HG02970 (cell line): ENCODE measurements at regions not wholly inside any gene's neighbourhood (a gene's known extent, or its start where the extent isn't known, plus 50 kb on each side); places are given as distances from the start of the nearest gene placed in this dataset.

Source experiments
- ATAC-seq: cut with Tn5 transposase; IDR thresholded peaks from one replicate; pipeline ENCODE4 v1.9.1; 2021; ENCODE audit warnings: mild to moderate bottlenecking, moderate library complexity, moderate number of reproducible peaks; ENCODE audit not compliant: unreplicated experiment, low FRiP score

DNA sequence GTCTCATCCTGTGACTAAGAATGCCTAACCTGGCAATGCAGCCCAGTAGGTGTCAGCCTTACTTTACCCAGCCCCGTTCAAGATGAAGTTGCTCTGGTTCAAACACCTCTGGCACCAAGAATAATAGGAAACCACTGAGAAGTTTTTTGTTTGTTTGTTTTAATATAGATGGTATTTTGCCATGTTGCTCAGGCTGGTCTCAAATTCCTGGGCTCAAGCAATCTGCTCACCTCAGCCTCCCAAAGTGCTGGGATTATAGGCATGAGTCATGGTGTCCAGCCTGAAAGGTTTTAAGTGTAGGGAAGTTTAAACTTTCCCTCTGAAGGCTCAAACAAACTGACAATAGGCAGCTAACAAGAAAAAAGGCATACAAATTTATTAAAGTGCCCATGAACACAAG, 51.2 kb upstream of the ABCC4 start:
- ATAC-seq, result no peak

GRCh38 chr13:95354156-95354555, 52.9 kb upstream of the ABCC4 start:
- ATAC-seq, result no peak

DNA sequence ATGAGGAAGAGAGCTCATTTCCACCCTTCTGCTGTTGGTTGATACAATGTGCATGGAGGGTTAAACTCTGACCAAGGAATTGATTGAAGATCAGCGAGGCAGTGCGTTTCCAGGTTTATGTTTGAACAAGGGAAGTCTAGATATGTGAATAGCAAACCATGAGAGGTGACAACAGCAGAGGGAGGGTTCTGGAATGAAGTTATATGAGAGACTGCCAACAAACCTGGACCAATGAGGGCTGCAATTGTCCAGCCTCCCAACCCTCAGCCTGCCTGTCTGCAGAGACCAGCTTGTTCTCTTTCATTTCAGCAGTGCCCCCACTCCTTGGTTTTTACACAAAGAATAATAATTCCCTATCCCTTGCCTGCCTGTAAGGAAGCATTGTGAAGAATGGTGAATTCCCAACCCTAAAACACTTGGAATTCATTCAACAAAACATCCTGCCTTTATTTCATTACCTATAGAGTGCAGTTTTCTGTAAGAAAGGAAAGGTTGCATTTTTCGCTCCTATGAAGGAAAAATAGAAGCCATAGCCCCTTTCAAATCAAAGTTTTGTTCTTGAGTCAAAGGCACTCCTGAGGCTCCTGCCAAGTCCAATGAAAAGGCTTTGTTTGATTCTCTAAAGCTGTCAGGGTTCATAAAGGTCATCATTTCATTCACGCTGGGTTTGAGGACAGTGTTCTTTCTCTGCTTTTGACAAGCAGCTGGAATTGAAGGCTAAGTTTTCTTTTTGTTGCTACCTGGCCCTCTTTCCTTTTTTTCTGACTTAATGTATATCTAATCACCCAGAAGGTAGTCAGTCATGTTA, 53.6 kb upstream of the ABCC4 start:
- no peak for ATAC-seq

- no peak for ATAC-seq
Measured at GRCh38 chr13:95355494-95355893, 54.2 kb upstream of the ABCC4 start.

GRCh38 chr13:95356916-95357315, 55.7 kb upstream of the ABCC4 start:
- ATAC-seq, result no peak

DNA sequence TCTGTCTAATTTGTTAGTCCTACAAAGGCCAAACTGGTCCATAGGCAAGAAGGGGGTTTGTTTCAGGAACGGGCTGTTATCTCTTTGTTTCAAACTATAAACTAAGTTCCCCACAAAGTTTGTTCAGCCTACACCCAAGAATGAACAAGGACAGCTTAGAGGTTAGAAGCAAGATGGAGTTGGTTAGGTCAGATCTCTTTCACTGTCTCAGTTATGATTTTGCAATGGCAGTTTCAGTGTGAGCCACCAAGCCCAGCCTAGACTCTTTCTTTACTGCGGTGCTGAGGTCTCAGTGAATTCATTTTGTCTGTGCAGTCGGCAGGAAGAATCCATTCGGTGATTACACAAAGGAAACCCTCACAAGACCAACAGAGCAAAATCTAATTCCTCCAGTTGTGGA, 56.6 kb upstream of the ABCC4 start:
- no peak for ATAC-seq

- no peak for ATAC-seq
Measured at GRCh38 chr13:95360052-95360451, 58.8 kb upstream of the ABCC4 start.

DNA sequence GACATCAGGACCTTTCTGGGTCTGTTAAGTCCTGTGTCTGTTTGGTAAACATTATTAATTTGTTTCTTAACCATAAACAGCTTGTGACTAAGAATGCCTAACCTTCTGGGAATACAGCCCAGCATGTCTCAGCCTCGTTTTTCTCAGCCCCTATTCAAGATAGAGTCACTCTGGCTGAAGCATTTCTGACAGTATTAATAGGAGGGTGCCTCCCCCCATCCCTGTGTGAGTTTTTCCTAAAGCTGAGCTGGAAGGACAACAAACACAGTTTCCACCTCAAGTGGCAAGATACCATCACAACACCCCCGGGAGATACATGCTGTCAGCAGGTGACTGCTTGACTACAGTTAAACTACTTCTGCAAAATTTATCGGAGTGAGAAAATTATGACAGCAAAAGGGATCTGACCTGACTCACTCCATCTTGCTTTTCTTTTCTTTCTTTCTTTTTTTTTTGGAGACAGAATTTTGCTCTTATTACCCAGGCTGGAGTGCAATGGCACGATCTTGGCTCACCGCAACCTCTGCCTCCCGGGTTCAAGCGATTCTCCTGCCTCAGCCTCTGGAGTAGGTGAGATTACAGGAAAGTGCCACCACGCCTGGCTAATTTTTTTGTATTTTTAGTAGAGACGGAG, 59.3 kb upstream of the ABCC4 start:
- no peak for ATAC-seq

- no peak for ATAC-seq
Measured at GRCh38 chr13:95361686-95362085, 60.4 kb upstream of the ABCC4 start.

- no peak for ATAC-seq
Measured at GRCh38 chr13:95362666-95363065, 61.4 kb upstream of the ABCC4 start.

DNA sequence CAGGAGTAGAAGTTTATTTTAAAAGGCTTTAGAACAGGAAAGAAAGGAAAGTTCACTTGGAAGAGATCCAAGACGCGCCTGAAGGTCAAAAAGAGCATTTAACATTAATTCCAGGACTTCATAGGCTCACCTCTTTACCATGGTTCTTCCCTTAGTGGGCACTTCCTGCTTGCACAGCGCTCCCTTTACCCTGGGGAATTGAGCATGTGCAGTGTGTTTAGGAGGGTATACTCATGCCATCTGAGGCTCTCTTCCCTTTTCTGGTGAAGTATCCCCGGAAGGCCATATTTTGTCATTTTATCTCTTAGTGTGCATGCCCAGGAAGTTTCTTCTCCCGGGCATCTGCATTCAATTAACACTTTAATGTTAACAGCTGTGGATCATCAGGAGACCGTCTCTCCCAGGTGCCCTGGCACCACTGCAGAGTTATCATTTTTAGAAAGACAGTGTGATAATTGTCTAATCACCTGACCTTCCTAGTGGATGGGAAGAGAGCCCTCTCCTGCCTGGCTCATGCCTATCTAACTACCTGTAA, 66.1 kb upstream of the ABCC4 start:
- no peak for ATAC-seq

DNA sequence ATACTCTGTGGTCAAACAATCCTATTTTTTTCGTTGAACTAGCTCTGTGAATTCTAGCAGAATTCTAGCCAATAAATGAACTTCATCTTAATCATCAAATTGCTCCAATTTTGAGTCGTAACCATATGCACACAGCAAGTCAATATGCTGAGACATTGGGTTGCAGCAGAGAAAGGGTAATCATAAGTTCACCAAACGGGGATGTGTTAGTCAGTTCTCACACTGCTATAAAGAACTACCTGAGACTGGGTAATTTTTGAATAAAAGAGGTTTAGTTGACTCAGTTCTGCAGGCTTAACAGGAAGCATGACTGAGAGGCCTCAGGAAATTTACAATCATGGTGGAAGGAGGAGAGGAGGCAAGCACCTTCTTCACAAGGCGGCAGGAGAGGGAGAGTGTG, 67.7 kb upstream of the ABCC4 start:
- ATAC-seq, result no peak

DNA sequence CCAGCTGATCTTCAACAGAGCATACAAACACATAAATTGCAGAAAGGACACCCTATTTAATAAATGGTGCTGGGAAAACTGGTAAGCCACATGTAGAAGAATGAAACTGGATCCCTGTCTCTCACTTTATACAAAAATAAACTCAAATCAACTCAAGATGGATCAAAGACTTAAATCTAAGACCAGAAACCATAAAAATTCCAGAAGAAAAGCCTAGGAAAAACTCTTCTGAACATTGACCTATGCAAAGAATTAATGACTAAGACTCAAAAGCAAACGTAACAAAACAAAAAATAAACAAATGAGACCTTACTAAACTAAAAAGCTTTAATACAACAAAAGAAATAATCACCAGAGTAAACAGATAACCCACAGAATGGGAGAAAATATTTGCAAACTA, 74.5 kb upstream of the ABCC4 start:
- ATAC-seq, result no peak

GRCh38 chr13:95378603-95379002, 77.4 kb upstream of the ABCC4 start:
- ATAC-seq, result no peak

DNA sequence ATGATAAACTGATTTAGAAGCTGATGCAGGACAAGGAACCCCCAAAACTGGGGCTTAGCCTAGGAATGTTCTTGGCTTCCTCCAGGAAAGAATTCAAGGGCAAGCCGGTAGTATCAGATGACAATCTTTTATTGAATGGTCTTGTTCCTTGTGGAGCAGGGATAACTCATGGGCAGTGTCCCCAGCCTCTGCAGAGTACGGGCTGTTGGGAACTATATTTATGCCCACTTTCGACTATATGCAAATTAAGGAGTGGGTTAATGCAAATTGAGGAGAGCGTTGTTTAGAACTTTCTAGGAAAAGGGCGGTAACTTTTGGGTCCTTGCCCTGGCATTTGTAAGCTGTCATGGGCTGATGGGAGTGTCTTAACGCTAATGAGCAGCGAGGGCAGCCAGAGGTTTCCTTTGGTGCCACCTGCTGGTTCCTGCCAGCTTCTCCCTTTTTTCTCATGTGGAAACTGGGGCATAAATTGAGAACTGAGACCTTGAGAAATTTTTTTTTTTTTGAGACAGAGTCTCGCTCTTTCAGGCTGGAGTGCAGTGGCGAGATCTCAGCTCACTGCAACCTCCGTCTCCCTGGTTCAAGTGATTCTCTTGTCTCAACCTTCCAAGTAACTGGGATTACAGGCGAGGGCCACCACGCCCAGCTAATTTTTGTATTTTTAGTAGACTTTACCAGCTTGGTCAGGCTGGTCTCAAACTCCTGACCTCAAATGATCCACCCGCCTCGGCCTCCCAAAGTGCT, 79.4 kb upstream of the ABCC4 start:
- peak; percentile 66 for ATAC-seq

- ATAC-seq, result no peak
Measured at GRCh38 chr13:95381212-95381527, 79.9 kb upstream of the ABCC4 start.

DNA sequence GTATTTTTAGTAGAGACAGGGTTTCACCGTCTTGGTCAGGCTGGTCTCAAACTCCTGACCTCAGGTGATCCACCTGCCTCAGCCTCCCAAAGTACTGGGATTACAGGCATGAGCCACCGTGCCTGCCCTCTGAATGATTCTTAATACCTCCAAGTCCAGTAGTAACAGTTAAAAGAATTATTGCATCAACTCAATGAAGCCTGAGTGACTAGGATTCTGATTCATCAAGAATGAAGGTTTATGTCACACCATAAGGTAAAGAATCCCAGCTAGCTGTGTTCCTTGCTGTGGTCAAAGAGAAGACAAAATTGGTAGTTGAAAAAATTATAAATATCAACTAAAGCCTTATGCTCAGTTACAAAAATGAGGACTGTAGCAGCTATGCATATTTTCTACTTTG, 81.2 kb upstream of the ABCC4 start:
- ATAC-seq, result no peak

- ATAC-seq, result no peak
Measured at GRCh38 chr13:95382916-95383315, 81.7 kb upstream of the ABCC4 start.

DNA sequence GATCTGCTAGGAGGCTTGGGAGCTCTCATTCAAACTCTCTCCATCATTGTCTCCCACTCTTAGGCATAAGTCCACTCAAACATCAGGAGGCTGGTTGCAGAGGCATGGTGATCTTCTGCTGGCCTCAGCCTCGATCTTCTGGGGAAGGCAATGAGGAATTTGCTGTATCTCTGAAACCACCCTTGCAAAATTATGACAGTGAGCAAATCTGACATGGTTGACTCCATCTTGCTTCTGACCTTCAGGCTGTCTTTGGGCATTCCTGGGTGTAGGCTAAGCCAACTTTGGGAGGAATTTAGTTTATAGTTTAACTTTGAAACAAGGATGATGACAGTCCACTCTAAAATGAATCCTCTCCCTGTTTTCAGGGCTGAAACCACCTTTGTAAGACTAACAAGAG, 84.1 kb upstream of the ABCC4 start:
- ATAC-seq, result no peak

GRCh38 chr13:95385798-95386197, 84.5 kb upstream of the ABCC4 start:
- ATAC-seq, result no peak

DNA sequence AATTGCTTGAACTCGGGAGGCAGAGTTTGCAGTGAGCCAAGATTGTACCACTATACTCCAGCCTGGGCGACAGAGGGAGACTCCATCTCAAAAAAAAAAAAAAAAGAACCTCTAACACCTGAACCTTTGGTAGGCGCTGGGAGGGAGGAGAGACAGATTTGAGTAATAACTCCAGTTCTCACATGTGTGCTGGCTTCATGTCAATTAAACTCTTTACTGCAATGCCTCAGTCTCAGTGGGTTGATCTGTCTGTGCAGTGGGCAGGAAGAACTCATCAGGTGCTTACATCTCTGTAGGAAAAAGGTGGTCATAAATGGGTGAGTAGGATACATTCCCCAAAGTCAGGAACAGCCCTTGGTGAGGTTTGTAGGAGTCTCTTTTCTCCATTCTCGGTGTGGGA, 85.1 kb upstream of the ABCC4 start:
- no peak for ATAC-seq
